Hippocampal formation (tissue), 2 donors: ENCODE measurements at regions not wholly inside any gene's neighbourhood (a gene's known extent, or its start where the extent isn't known, plus 50 kb on each side); places are given as distances from the start of the nearest gene placed in this dataset.
"Not testable (repeated sequence)": the region's sequence is repeated elsewhere in the genome, so short reads cannot be mapped to it uniquely, and the experiment has no call there.

ENCODE experiments used
- DNase-seq, 2 donors: peaks; one replicate each; lab custom pipeline; 2025; lab: John Stamatoyannopoulos, UW

- no peak for DNase-seq
Observed at GRCh38 chr9:117938896-117939295, 234.7 kb downstream of the TLR4 start.

DNA sequence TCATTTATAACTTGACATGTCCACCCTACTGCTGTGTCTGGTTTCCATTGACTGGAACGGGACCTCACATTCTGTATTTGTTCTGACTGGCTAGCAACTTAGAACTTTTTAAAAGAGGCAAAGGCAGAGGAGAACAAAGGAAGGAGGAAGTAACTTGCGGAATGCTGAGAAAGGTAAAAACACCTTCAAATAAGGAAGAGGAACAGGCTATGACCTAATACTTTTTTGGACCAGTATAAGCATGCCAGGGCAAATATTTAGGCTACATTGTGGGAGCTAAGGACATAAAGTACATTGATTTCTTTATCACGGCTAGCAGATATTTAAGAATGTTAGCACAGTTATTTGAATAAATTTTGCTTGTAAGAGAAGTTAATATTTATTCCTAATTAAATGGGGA, 240.5 kb downstream of the TLR4 start:
- not testable (repeated sequence) for DNase-seq

DNA sequence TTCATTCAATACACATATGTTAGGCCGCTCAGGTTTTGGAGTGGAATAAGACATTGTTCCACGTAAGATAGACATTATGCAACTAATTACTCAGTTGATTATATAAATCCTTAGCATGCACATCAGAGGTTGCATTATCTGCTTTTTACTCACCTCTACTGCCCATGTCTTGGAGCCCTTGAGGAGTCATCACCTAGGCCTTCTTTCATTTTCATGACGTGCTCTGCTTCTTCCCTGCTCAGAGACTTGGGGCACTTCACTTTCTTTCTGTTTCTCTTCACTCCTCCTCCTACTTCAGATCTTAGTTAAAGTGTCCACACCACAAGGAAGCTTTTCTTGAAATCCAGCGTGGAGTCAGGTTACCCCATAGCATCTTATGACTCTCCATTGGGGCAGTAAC, 241.1 kb downstream of the TLR4 start:
- no peak for DNase-seq

DNA sequence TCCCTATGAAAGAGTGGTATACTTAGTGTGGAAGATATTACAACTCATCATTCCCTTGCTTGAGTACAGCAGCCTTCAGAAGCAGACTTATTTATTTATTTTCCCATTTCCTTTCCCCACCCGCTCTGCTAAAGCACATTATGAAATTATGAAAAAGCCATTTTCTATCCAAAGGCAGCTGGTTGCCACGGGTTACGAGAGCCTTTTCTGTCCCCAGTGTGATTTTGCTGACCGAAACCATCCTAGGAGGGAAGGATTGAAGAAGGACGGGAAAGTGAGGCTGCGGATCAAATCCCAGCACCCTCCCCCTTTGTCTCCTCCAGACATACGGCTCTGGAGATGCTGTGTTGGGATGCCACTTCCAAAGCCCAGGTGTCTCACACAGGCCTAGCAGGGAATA, 246.9 kb downstream of the TLR4 start:
- DNase-seq = no peak

GRCh38 chr9:117952581-117952980, 248.4 kb downstream of the TLR4 start:
- DNase-seq = no peak

DNA sequence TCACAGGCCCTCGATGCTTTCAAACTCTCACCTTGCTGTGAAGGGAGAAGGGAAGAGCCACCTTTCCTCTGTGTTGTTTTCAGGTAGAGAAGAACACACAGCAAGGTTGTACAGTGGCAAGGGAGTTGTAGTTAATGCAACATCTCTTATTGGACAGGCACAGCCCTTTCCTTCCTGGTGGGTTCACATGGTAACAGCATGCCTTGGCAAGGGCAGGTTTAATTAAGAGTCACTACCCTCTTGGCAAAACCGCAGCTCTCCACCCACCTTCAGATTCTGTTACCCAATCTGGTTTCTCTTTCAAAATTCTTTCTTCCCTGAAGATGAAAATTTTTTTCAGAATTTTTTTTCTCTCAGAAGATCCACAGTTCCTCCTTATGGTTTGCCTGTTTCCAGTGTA, 253.1 kb downstream of the TLR4 start:
- DNase-seq = peak in 1 of 2 donors; percentile 3

- DNase-seq = no peak
Observed at GRCh38 chr9:117958726-117959125, 254.5 kb downstream of the TLR4 start.

- no peak for DNase-seq
Observed at GRCh38 chr9:117963493-117964090, 259.4 kb downstream of the TLR4 start.

DNA sequence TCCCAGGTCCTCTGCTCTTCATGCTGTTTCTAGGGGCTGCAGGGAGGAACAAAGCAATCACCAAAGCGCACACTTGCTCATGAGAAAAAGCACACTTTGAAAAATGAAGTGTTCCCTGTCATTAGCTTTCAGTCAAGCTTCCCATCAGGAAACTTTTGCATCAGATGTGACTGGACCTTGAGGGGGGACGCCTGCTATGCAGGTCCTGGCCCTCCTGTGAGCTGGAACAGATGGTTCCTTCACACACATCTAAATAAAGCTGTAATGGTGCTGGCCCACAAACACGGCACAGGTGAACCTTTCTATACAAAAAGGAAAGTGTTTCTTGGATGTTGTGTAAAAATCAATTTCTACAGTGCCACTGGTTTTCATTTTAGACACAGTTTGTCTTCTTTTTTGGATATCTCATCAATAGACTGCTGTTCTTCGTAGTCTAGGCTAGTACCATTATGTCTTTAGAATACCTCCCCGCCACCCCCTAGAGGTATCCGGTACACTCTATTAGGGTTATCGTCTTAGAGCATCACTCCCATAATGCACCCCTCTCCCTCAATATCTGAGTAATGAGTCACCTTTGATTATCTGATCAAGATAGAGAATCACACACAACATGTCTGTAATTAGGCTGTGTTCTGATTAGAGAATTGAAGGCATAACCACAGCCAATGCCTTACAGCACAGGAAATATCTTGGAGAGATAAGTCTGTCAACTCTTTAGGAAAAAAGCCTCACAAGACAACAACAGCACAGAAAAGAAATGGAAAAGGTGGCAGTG, 266.3 kb downstream of the TLR4 start:
- no peak for DNase-seq

- DNase-seq = no peak
Observed at GRCh38 chr9:117974108-117974507, 269.9 kb downstream of the TLR4 start.

GRCh38 chr9:117979914-117980313, 275.7 kb downstream of the TLR4 start:
- DNase-seq = no peak

GRCh38 chr9:117987945-117988344, 283.7 kb downstream of the TLR4 start:
- DNase-seq = no peak

DNA sequence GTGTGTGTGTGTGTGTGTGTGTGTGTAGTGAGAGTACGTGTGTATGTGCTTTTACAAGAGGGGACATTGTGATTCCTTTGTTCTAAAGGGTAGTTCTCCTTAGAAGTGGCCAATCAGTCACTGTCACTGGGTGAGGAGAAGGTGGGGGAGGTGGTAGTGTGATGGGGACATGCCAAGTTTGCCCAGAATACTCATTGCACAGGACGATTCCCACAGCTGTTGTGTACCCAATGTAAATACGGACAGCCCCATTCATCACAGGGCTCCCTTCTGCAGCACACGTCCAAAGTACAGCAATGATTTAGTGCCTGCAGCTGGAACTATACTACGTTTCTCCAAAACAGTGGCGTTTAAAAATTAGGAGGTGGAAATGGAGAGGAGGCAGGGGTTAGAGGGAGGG, 287.8 kb downstream of the TLR4 start:
- no peak for DNase-seq

DNA sequence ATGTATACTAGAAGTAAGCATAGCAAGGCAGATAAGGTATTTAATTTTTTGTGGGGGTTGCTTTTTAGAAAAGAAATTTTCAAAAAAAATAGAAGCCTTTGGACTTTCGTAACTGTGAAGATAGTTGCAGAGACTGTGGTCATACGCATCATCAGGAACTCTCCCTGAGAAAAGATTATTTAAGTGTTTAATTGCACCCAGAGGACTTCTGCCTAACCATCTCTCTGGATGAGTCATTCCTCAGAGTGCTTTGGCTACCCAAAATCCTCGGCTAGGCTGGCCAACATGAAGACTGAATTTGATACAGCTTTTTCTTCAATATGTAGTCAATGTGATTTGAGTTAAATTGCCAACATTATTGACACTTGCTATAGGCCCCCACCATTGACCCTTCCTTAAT, 296.4 kb downstream of the TLR4 start:
- no peak for DNase-seq

DNA sequence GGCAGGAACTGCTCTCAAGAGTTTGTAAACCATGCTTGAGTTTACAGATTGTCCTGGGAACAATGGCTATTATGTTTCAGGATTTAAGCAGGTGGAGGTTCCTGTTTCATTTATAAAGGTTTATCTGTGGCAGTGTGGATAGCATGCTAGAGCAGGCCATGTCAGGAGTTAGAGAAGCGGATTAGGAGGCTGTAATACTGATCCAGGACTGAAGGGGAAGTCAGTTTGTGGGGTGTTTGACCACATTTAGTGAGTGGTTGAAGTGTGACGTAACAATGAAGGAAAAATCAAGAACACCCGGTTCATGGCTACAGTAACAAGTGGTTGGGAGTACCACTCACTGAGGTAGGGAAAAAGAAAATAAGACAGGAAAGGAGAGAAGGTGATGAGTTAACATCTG, 299.0 kb downstream of the TLR4 start:
- DNase-seq = no peak

GRCh38 chr9:118008246-118008645, 304.0 kb downstream of the TLR4 start:
- no peak for DNase-seq

GRCh38 chr9:118009614-118010013, 305.4 kb downstream of the TLR4 start:
- DNase-seq = peak in 1 of 2 donors; percentile 18

DNA sequence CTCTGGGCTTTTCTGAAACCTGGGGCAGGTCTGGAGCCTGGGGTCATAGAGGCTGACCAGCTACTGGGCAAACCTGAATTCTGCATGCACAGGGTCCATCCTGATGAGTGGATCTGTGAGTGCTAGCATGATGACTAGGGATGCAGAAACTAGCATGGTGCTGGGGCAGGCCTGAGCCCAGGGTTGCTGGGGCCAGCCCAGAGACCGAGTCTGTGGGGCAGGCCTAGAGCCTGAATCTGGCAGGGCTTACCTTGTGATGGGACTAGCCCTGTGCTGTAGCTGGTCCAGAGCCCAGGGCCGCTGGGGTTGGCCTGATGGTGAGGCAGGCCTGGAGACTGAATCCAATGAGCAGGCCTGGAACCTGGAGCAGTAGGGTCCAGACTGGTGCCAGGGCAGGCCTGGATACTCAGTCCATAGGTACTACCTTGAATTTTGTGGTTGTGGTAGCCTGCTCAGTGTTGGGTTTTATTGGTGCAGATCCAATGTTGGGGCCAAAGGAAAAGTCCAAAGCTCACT, 313.5 kb downstream of the TLR4 start:
- DNase-seq = no peak

- no peak for DNase-seq
Observed at GRCh38 chr9:118023644-118024043, 319.4 kb downstream of the TLR4 start.

DNA sequence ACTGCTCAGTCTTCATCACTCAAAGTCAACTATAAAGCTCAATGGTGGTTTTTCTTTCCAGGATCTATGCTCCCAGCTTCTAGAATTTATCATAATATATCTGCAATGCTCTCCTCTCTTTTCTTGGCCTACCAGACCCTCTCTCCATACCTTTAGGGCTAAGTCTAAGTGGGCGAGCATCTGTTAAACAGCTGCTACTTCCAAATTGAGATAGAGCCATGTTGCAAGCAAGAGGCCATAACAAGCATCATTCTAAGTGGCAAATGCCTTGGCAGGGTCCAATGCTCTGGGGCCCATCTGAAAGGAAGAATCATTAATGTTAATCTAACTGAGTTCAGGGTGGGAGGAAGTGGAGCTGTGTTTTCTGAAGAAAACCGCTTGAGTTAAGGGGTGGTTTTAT, 324.0 kb downstream of the TLR4 start:
- DNase-seq = no peak

- no peak for DNase-seq
Observed at GRCh38 chr9:118029425-118029824, 325.2 kb downstream of the TLR4 start.

DNA sequence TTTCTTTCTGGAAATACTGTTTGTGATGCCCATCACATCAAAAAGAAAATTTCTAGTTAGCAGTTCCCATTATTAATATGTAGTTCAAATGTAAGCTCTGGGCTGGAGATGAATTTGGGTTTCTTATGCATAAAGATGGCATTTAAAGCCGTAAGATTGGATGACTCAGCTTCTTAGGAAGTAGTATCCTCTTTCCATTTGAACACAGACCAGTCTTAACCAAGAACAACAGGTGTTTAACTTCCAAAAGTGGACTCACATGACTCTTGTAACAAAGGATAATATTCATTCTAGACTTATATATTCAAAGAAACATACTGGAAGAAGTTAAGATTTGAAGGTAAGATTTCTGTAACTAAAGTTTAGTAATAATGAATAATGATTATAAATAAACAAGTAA, 330.5 kb downstream of the TLR4 start:
- no peak for DNase-seq

- no peak for DNase-seq
Observed at GRCh38 chr9:118038713-118039112, 334.5 kb downstream of the TLR4 start.

GRCh38 chr9:118058227-118058626, 354.0 kb downstream of the TLR4 start:
- no peak for DNase-seq
